Hepatic stellate cell (primary cell): ENCODE measurements at regions not wholly inside any gene's neighbourhood (a gene's known extent, or its start where the extent isn't known, plus 50 kb on each side); places are given as distances from the start of the nearest gene placed in this dataset.

Source experiments
- DNase-seq: peaks from one replicate; pipeline ENCODE4 v3.0.0; 2011; ENCODE audit warnings: low spot score

- DNase-seq = no peak
Observed at GRCh38 chr15:69795601-69796000, 302.1 kb downstream of the TLE3 start.

DNA sequence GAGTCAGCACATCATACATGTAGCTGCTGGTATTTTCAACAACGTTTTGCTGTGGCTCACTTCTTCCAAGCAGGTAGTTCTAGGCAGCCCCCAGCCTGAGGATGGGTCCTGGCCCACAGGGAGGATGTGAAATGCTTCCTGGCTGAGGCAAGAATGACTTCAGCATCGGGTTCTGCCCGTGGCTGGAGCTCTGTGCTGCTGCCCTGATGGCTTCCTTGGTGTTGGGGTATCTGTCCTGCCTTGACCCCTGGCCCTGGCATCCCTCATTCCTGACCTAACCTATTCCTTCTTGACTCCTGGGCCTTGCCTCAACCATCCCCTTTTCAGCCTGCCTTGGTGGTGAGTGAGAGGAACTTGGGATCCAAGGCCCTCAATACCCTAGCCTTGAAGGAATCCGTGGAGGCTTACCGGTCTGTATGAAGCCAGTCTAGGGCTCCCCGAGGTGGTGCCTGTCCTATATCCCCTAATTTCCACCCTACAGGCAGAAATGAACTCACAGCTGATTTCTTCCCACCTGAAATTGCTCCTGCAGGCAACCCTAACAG, 300.6 kb downstream of the TLE3 start:
- no peak for DNase-seq

DNA sequence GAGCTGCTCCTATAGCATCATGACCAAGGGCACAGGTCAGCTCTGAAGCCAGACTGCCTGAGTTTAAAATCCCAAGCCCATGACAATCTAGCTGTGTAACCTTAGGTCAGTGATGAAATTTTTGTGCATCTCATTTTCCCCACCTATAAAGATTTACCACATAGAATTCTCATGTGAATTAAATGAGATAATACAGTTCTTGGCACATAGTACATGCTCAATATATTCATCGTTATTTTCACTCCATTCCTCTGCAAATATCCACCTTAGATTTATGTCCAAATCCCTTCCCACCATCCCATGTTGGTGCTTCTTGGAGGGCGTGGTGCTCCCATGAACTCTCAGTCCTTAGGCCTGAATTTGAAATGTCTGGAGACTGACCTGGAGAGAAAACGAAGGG, 300.1 kb downstream of the TLE3 start:
- no peak for DNase-seq

GRCh38 chr15:69798481-69799250, 299.1 kb downstream of the TLE3 start:
- DNase-seq = no peak

DNA sequence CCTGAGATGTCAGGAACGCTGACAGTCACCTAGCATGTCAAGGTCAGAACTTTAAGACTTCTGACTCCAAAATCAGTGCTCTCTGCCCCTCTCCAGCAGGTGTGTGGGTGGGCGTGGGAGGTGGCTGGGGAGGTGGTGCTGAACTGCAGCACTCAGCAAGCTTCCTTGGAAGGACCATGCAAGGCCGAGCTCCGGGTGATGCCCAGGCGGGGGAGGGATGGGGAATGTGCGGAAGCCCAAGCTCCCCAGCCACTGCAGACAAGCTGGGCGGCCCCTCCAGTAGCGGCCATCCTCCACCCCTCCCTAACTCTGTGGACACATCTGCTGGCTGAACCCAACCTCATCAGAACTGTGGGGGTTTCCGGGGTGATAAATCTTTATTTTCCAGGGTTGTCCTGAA, 296.6 kb downstream of the TLE3 start:
- no peak for DNase-seq

DNA sequence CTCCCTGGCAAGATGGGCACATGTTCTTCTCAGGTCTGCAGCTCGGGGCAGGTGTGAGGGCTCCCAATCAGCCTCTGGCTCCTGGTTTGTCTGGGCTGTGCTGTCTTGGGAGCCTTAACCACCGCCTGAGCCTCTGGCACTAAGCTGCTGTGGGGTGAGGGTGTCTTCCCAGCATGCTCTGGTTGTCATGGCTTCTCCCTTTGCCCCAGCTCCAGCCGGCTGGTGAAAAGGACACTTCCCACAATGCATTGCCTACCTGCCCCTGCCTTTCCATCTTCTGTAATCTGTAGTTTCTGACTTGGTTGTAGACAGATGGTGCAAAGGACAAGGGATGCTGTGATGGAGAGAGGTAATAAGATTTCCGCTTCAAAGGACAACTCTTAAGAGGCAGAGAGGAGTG, 295.3 kb downstream of the TLE3 start:
- DNase-seq = no peak

DNA sequence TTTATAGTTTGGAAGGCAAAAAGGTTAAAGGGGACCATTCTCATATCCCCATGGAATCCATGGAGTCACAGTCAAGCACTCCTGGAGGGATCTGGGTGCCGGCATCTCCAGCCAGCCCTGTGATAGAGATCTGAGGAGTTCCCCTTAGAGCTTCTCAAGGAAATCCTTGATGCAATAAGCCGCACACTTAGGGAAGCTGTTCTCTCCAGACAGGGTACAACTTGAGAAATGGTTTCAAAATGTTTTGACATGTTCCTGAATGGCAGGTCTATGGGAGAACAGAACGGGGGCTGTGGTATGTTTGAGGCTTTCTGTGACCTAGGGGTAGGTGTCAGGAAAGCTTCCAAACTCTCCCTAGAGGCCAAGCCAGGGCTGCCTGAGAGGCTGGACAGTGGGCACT, 292.9 kb downstream of the TLE3 start:
- no peak for DNase-seq

- DNase-seq = no peak
Observed at GRCh38 chr15:69805248-69805953, 292.3 kb downstream of the TLE3 start.

DNA sequence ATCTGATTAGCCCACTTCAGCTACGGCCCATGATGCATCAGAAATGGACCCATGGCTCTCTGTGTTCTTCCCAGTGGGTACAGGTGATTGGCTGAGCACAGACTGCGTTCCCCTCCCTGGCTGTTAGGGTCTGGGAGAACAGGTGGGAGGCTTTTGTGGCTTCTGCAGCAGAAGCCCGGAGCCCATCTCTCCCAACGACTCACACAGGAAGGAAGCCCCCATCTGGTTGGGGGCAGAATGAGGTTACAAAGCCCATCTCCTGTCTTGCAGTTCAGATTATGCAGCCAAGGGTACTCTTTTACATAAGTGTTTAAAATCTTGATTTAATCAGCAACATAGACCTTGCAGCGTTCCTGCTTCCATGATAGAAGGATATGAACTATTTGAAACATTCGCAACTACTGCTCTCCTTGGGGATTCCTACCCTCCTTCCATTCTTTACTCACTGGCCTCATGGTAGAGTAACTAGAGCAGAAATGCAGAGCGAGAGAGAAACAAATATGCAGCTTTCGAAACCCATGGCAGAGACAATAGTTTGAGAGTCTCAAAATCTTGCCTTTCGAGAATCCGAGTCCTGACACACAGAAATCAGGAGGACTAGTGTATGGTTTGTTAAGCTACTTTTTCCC, 291.3 kb downstream of the TLE3 start:
- DNase-seq = no peak

DNA sequence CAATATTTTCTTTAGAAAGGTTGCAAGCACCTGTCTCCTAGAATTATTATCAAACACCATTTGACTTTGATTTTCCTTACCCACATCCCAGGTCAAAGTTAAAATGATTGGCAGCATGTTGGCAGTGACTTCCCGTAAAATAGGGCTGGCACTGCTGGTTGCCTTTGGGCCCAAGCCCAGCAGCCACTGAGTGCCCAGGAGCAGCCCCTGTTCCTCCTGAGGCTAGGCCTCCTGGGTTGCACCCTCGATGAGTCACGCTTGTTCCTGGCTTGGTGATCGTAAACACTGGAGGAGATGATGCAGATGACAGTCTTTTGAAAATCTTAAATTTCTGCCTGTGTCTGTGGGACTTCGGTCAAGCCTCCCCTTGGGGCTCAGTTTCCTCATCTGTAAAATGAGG, 290.0 kb downstream of the TLE3 start:
- DNase-seq = no peak

DNA sequence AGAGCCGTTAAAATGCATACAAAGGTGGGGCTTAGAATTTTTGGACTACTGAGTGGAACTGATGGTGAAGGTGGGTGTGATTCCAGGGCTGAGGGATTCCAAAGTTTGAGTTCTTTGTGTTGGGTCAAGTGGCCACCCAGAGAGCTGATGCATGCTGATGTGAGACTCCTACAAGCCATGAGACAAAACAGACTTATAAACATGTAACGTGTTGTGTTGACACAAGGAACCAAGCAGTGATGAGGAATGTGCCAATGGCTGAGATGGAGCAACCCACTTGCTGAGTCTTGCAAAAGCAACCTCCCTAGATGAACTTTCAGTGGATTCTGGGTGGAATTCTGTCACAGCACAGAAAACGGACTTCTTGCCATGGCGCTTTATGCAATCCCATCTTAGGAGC, 289.0 kb downstream of the TLE3 start:
- DNase-seq = no peak

GRCh38 chr15:69809421-69809820, 288.3 kb downstream of the TLE3 start:
- DNase-seq = no peak

GRCh38 chr15:69810431-69811354, 287.0 kb downstream of the TLE3 start:
- no peak for DNase-seq

DNA sequence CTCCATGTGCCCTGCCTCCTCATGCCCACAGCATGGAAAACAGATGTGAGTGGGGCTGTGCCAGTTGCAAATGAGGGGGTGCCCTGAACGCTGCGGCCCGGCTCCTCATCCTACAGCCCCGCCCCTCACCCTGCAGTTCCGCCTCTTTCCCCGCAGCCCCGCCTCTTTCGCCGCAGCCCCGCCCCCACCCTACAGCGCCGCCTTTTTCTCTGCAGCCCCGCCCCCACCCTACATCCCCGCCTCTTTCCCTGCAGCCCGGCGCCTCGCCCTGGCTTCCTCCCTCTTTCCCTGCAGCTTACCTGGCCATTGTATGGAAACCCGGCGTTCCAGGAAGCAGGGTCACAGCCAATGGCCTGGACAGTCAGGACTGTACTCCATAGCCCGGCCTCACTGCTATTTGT, 284.9 kb downstream of the TLE3 start:
- DNase-seq = no peak

DNA sequence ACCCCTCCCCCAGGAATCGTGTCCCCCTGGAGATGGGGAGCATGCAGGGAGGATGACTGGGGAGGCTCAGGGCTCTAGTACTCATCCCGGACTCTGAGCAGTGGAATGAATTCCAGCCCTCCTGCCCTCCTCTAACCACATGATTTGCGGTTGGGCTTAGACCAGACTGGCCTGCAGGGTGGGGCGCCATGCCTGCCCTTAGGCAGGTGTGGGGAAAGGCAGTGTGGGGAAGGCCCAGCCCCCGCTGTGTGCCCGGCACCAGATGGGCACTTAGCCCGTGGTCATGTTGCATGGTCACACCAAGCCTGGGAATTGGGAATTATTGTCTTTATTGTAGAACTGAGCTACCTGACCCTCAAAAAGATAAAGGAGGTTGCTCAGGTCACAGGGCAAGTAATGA, 283.8 kb downstream of the TLE3 start:
- no peak for DNase-seq

DNA sequence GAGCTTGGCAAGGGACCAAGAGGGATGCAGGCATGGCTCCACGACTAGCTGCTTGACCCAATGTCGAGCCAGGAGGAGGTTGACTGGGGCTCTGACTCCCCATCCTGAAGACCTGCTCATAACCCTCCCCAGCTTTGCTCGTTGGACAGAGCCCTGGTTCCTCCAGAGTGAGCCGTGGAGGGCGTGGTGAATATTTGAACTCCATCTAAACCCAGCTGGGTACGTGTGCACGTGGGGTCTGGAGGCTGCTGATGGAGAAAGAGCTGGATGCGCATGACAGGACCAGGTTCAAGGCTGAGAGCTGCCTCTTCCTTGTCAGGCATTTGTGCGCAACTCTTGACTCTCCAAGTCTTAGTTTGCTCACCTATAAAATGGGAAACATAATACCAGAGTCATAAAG, 282.8 kb downstream of the TLE3 start:
- no peak for DNase-seq

- DNase-seq = no peak
Observed at GRCh38 chr15:69815793-69816192, 281.9 kb downstream of the TLE3 start.

DNA sequence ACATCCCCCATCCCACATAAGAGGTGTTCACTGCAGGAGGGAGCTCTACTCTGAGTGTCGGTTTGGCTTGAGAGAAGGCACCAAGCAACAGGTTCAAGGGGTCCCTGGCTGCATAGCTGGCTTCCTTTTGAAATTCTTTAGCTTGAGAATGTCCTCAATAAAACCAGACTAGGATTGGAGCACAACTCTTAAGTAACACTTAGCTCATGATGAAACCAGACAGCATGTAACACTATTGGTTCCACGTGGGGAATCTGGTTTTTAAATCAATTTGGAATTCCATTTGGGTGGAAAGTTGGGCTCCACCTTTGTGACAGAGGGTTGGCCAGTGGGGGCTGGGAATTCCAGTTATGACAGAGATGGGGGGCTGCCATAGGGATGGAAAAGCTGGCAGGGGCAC, 281.2 kb downstream of the TLE3 start:
- no peak for DNase-seq

- no peak for DNase-seq
Observed at GRCh38 chr15:69818529-69818928, 279.2 kb downstream of the TLE3 start.

DNA sequence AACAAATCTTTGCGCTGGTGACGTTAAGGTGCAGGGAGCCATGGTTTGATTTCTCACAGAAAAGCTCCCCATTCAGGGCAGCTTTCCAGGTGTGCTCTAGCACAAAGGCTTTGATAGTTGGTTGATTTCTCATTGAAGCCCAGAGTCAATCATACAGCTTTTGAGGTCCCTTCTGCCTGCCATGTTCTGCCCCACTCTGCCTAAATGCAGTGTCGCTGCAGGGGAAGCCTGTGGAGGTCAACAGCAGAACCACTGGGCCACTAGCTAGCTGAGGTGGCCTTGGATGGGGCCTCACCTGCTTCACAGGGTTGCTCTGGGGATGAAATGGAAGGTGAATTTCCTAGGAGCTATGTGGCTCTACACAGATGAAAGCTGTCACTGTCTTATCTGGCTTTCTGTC, 278.3 kb downstream of the TLE3 start:
- DNase-seq = no peak

DNA sequence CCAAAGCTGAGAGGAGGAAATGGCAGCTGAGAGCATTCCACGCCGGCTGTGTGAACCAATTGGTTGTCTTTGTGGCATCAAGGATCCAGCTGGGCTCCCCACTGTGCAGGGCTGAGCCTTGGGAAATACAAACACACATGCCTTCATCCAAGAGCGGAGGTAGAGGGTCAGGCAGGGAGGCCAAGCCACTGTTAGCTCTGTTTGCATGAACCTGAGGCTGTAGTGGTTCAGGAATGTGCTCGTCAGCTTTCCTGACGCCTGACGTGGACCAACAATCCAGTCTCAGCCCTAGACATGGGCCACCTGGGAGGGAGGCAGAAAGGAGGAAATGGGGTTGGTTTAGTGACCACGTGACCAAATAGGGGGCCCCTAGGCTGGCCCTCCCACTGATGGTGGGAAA, 276.9 kb downstream of the TLE3 start:
- no peak for DNase-seq
